Neural progenitor cell (in vitro differentiated cells): ENCODE measurements at regions not wholly inside any gene's neighbourhood (a gene's known extent, or its start where the extent isn't known, plus 50 kb on each side); places are given as distances from the start of the nearest gene placed in this dataset.

Source experiments
- EZH2 ChIP-seq: fragments of 200-600 bp; sonication (generic); IDR thresholded peaks from 2 replicates; pipeline ENCODE4 v1.6.1; 2017; ENCODE audit warnings: antibody characterized with exemption, mild to moderate bottlenecking, moderate library complexity
- TF ChIP-seq, protein P1 (sequence below): fragments of 200-600 bp; sonication (generic); IDR thresholded peaks from 2 replicates; pipeline ENCODE4 v1.5.1; 2017; ENCODE audit warnings: antibody characterized with exemption, mild to moderate bottlenecking

DNA sequence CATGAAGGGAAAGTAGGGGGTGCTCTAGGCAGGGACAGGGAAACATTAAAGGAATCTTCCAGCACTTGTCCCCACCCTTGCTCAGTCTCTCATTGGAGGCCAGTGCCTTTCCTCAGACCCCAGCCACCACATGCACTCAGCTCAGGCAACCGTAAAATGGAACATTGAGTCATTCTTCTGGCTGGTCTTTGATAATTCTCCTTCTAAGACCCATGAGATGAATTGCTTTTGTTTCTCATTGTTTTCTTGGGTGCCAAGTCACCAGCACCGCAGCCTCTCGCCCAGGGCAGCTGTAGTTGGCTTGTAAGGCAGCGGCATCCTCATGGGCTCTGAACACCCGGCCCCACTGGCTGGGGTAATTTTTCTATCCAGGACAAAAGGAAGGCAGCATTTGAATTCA lies 108.2 kb downstream of the PHETA1 start:
- TF ChIP-seq, protein P1, sequence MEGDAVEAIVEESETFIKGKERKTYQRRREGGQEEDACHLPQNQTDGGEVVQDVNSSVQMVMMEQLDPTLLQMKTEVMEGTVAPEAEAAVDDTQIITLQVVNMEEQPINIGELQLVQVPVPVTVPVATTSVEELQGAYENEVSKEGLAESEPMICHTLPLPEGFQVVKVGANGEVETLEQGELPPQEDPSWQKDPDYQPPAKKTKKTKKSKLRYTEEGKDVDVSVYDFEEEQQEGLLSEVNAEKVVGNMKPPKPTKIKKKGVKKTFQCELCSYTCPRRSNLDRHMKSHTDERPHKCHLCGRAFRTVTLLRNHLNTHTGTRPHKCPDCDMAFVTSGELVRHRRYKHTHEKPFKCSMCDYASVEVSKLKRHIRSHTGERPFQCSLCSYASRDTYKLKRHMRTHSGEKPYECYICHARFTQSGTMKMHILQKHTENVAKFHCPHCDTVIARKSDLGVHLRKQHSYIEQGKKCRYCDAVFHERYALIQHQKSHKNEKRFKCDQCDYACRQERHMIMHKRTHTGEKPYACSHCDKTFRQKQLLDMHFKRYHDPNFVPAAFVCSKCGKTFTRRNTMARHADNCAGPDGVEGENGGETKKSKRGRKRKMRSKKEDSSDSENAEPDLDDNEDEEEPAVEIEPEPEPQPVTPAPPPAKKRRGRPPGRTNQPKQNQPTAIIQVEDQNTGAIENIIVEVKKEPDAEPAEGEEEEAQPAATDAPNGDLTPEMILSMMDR = no peak
- no peak for TF ChIP-seq EZH2
